Testis (tissue), 2 donors: ENCODE measurements at regions not wholly inside any gene's neighbourhood (a gene's known extent, or its start where the extent isn't known, plus 50 kb on each side); places are given as distances from the start of the nearest gene placed in this dataset.

Experiments used
- DNase-seq: peaks from one replicate; pipeline ENCODE4 v3.0.0-alpha.2; 2019
- H3K27ac ChIP-seq, 2 donors: fragments of 200-600 bp; sonication (generic); one replicate each; pipeline ENCODE4 v1.5.1; 2019
- H3K27me3 ChIP-seq: fragments of 200-600 bp; sonication (generic); one replicate; pipeline ENCODE4 v1.5.1; 2019
- H3K36me3 ChIP-seq: fragments of 200-600 bp; sonication (generic); one replicate; pipeline ENCODE4 v1.5.1; 2017; ENCODE audit warnings: low read depth; ENCODE audit errors: missing control alignments
- H3K4me1 ChIP-seq: fragments of 200-600 bp; sonication (generic); one replicate; pipeline ENCODE4 v1.5.1; 2019
- H3K4me3 ChIP-seq, 2 donors: fragments of 200-600 bp; sonication (generic); one replicate each; pipeline ENCODE4 v1.5.1; 2017 to 2019
- H3K9me3 ChIP-seq: fragments of 200-600 bp; sonication (generic); one replicate; pipeline ENCODE4 v1.5.1; 2017
- CTCF ChIP-seq, 3 experiments: fragments of 450-650 bp in 2 of 3; fragments of 200-600 bp in 1 of 3; sonication (generic) in 1 of 3; IDR thresholded peaks; one replicate each; pipeline ENCODE4 v1.5.1; 2016 to 2019; ENCODE audit warnings: antibody characterized with exemption in 3 of 3, mild to moderate bottlenecking in 2 of 3, moderate library complexity in 1 of 3
- POLR2A ChIP-seq: fragments of 450-650 bp; IDR thresholded peaks from one replicate; pipeline ENCODE4 v1.6.1; 2017; ENCODE audit warnings: antibody characterized with exemption, mild to moderate bottlenecking, moderate library complexity
- WGBS, 2 donors: methylation state at CpG; one replicate each; pipeline ENCODE4 v1.1.5; 2018; 5-methylcytosine and 5-hydroxymethylcytosine counted together
- intact Hi-C: fragments of 100-400 bp; cut with DNase I; formaldehyde crosslinking; loops from one replicate; pipeline ENCODE4 v1.15.1; 2023; ENCODE audit warnings: low total_unique reads

- WGBS, 2 donors: 84 to 92% methylated on average over 1 of the region's 1 CpG
- Histone ChIP-seq H3K9me3 (no peaks in the 10 kb centered on the region), H3K27me3 (no peaks in the 10 kb centered on the region), H3K4me1 (no peaks in the 10 kb centered on the region), H3K36me3 (no peaks in the 10 kb centered on the region), H3K4me3 (no peak overlapping the region), H3K27ac (no peak overlapping the region)
- intact Hi-C loops: no loop called here
- TF ChIP-seq CTCF (IDR thresholded peaks at IDR 0.05) (no peak), POLR2A (no peak)
- DNase-seq: no peak
Observed at GRCh38 chr4:125498981-125499380, 184.2 kb downstream of the FAT4 start.

GRCh38 chr4:125501090-125501489, 186.3 kb downstream of the FAT4 start:
- H3K4me1 ChIP-seq: no peaks in the 10 kb centered on the region
- H3K4me3 ChIP-seq: no peak overlapping the region
- WGBS, 2 donors: 90 to 93% methylated on average over 3 of the region's 3 CpGs
- no peaks in the 10 kb centered on the region for H3K27me3 ChIP-seq
- H3K9me3 ChIP-seq: no peaks in the 10 kb centered on the region
- H3K27ac ChIP-seq: no peak overlapping the region
- TF ChIP-seq POLR2A (no peak), CTCF (IDR thresholded peaks at IDR 0.05) (no peak)
- no peak for DNase-seq
- intact Hi-C loops: no loop called here
- H3K36me3 ChIP-seq: no peaks in the 10 kb centered on the region

- no peaks in the 10 kb centered on the region for H3K4me1 ChIP-seq
- DNase-seq: no peak
- H3K36me3 ChIP-seq: no peaks in the 10 kb centered on the region
- H3K27me3 ChIP-seq: no peaks in the 10 kb centered on the region
- no peak overlapping the region for H3K4me3 ChIP-seq
- H3K27ac ChIP-seq: no peak overlapping the region
- intact Hi-C loops: no loop called here
- no peaks in the 10 kb centered on the region for H3K9me3 ChIP-seq
- 63 to 70% methylated on average over 4 of the region's 4 CpGs for WGBS, 2 donors
- TF ChIP-seq POLR2A (no peak), CTCF (IDR thresholded peaks at IDR 0.05) (no peak)
Observed at GRCh38 chr4:125501568-125501967, 186.8 kb downstream of the FAT4 start.

GRCh38 chr4:125505621-125506020, 190.9 kb downstream of the FAT4 start:
- no peak for DNase-seq
- no peak for TF ChIP-seq POLR2A
- TF ChIP-seq CTCF (IDR thresholded peaks at IDR 0.05): no peak
- Histone ChIP-seq H3K36me3 (no peaks in the 10 kb centered on the region), H3K27me3 (no peaks in the 10 kb centered on the region), H3K27ac (no peak overlapping the region), H3K4me3 (no peak overlapping the region), H3K9me3 (no peaks in the 10 kb centered on the region), H3K4me1 (no peaks in the 10 kb centered on the region)
- 71 to 84% methylated on average over 4 of the region's 4 CpGs for WGBS, 2 donors
- intact Hi-C loops: no loop called here

GRCh38 chr4:125507141-125507540, 192.4 kb downstream of the FAT4 start:
- Histone ChIP-seq H3K4me1 (no peaks in the 10 kb centered on the region), H3K27me3 (no peaks in the 10 kb centered on the region), H3K9me3 (no peaks in the 10 kb centered on the region), H3K36me3 (no peaks in the 10 kb centered on the region), H3K27ac (no peak overlapping the region), H3K4me3 (no peak overlapping the region)
- intact Hi-C loops: no loop called here
- TF ChIP-seq CTCF (IDR thresholded peaks at IDR 0.05) (no peak), POLR2A (no peak)
- no peak for DNase-seq
